Vagina (tissue), 2 donors: ENCODE measurements at regions not wholly inside any gene's neighbourhood (a gene's known extent, or its start where the extent isn't known, plus 50 kb on each side); places are given as distances from the start of the nearest gene placed in this dataset.
"Not testable (repeated sequence)": the region's sequence is repeated elsewhere in the genome, so short reads cannot be mapped to it uniquely, and the experiment has no call there.

Experiments
- DNase-seq, 2 donors: peaks; one replicate each; pipeline ENCODE4 v3.0.0-alpha.2; 2017; ENCODE audit errors: extremely low spot score in 2 of 2
- H3K27ac ChIP-seq: fragments of 200-600 bp; sonication (generic); one replicate; pipeline ENCODE4 v1.5.1; 2019
- H3K27me3 ChIP-seq: fragments of 200-600 bp; sonication (generic); one replicate; pipeline ENCODE4 v1.5.1; 2019
- H3K36me3 ChIP-seq, 2 donors: fragments of 200-600 bp; sonication (generic); one replicate each; pipeline ENCODE4 v1.5.1; 2017 to 2019
- H3K4me1 ChIP-seq: fragments of 200-600 bp; sonication (generic); one replicate; pipeline ENCODE4 v1.5.1; 2019
- H3K4me3 ChIP-seq, 2 donors: fragments of 200-600 bp; sonication (generic); 1 replicate in 1 of 2; 2 replicates in 1 of 2; pipeline ENCODE4 v1.5.1; 2016 to 2019
- H3K9me3 ChIP-seq: fragments of 200-600 bp; sonication (generic); one replicate; pipeline ENCODE4 v1.5.1; 2019
- CTCF ChIP-seq, 3 experiments: fragments of 450-650 bp in 2 of 3; fragments of 200-600 bp in 1 of 3; sonication (generic) in 1 of 3; IDR thresholded peaks; one replicate each; pipeline ENCODE4 v1.5.1; 2017 to 2019; ENCODE audit warnings: antibody characterized with exemption in 3 of 3, mild to moderate bottlenecking in 2 of 3, moderate library complexity in 2 of 3
- POLR2A ChIP-seq, 2 donors: fragments of 450-650 bp; IDR thresholded peaks; one replicate each; pipeline ENCODE4 v1.6.1; 2017; ENCODE audit warnings: antibody characterized with exemption in 2 of 2, mild to moderate bottlenecking in 2 of 2, moderate library complexity in 2 of 2
- POLR2AphosphoS5 ChIP-seq, 2 donors: sonication (generic); formaldehyde crosslinking; IDR thresholded peaks; one replicate each; pipeline ENCODE4 v1.9.0; 2017; ENCODE audit warnings: antibody characterized with exemption in 2 of 2, mild to moderate bottlenecking in 2 of 2, low read depth in 1 of 2; ENCODE audit not compliant: insufficient read depth in 1 of 2
- intact Hi-C: fragments of 100-400 bp; cut with DNase I; formaldehyde crosslinking; loops from one replicate; pipeline ENCODE4 v1.15.1; 2023

DNA sequence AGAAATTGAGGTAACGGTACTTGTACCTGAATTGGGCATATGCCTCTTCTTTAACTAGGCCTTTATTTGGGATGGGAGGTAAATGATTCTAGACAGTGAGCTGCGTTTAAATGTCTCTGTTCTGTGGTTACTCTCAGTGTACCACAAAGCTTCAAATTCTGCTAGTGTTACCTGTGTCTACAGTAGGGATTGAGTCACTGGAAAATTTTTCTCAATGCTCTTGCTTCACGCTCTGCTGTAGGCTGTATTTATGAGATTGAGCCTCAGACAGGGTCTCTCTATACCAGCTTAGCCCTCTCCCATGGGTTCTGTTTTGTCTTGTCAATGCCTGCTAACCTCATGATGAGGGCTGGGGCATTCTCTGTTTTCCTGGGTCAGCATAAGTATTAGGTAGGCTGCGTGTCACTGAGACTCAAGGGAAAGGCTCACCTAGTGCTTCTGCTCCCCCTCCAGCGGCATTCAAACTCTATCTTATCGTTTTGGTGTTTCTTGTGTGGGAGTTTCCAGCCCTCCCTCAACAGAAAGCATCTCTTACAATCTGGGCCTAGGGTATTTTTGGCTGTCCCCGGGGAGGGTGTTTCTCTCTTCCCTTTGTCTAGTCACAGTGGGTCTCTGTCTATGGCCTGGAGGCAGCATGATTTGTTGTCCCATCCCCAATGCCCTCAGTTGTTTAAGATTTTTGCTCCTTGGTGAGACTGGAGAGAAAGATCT lies 285.8 kb downstream of the ADGRD1 start:
- no peaks in the 10 kb centered on the region for H3K27me3 ChIP-seq
- H3K9me3 ChIP-seq: no peaks in the 10 kb centered on the region
- TF ChIP-seq POLR2A (IDR thresholded peaks at IDR 0.05) (no peak), POLR2AphosphoS5 (IDR thresholded peaks at IDR 0.05; ENCODE audit: insufficient read depth in 1 of 2, low read depth in 1 of 2) (no peak), CTCF (IDR thresholded peaks at IDR 0.05) (no peak)
- intact Hi-C loops: no loop called here
- H3K4me1 ChIP-seq: no peaks in the 10 kb centered on the region
- no peak for DNase-seq
- H3K36me3 ChIP-seq: no peaks in the 10 kb centered on the region
- H3K27ac ChIP-seq: no peak overlapping the region
- no peak overlapping the region for H3K4me3 ChIP-seq

DNA sequence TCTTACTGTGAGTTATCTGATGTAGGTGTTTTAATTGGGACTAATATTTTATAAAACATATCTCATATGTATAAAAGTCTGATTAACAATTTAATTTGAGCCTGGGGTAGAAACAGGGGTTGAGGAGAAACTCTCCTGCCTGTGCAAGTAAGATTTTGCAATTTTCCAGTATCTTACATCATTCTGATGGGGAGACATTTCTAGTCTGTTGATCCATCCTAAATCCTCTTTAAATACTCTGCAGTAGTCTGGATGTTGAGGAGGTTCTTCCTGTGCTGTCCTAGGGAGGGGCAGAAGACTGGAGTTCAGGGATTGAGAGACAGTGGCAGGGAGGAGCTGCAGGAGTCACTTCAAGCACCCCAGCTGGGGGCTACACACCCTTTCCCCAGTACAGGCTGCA lies 287.8 kb downstream of the ADGRD1 start:
- DNase-seq: no peak
- no peak for TF ChIP-seq POLR2AphosphoS5 (IDR thresholded peaks at IDR 0.05; ENCODE audit: insufficient read depth in 1 of 2, low read depth in 1 of 2)
- TF ChIP-seq CTCF (IDR thresholded peaks at IDR 0.05): no peak
- no peak for TF ChIP-seq POLR2A (IDR thresholded peaks at IDR 0.05)
- H3K27me3 ChIP-seq: no peaks in the 10 kb centered on the region

GRCh38 chr12:131242741-131243496 lies 289.2 kb downstream of the ADGRD1 start:
- intact Hi-C loops: no loop called here
- TF ChIP-seq CTCF (IDR thresholded peaks at IDR 0.05): no peak
- no peak for TF ChIP-seq POLR2A (IDR thresholded peaks at IDR 0.05)
- no peak for TF ChIP-seq POLR2AphosphoS5 (IDR thresholded peaks at IDR 0.05; ENCODE audit: insufficient read depth in 1 of 2, low read depth in 1 of 2)
- H3K4me1 ChIP-seq: no peaks in the 10 kb centered on the region
- H3K36me3 ChIP-seq: no peaks in the 10 kb centered on the region
- H3K9me3 ChIP-seq: no peaks in the 10 kb centered on the region
- H3K4me3 ChIP-seq: no peak overlapping the region
- no peaks in the 10 kb centered on the region for H3K27me3 ChIP-seq
- no peak overlapping the region for H3K27ac ChIP-seq
- DNase-seq: no peak

More for the DNA sequence above, 287.8 kb downstream of the ADGRD1 start:
- no peak overlapping the region for H3K27ac ChIP-seq
- no peak overlapping the region for H3K4me3 ChIP-seq
- no peaks in the 10 kb centered on the region for H3K9me3 ChIP-seq
- no peaks in the 10 kb centered on the region for H3K36me3 ChIP-seq
- intact Hi-C loops: no loop called here
- H3K4me1 ChIP-seq: no peaks in the 10 kb centered on the region

DNA sequence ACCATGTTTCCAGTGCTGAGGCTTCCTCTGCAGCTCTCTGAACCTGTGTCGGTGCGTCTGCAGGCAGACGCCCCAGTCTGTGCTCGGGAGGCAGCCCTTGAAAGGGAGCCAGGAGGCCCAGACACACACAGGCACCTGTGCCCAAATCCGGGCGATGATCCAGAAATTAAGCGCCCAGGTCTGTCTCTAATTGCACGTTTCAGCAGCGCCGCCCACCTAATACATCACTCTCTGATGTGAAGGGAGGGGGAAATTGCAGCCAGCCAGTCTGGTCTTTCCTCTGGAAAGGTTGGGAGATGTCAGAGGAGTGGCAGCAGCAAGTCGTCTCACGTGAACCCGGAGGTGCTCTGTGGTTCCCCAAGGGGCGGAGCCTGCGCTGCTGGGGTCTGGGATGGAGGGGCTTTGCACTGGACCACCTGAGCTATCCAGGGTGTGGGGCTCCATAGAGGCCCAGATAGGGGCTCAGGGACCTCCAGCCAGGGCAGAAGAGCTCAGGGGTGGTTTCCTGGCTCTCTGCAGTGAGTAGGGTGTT lies 290.5 kb downstream of the ADGRD1 start:
- H3K27ac ChIP-seq, H3K27me3 ChIP-seq, H3K9me3 ChIP-seq, H3K4me1 ChIP-seq, intact Hi-C loops, DNase-seq, H3K36me3 ChIP-seq, H3K4me3 ChIP-seq: not testable (repeated sequence)

GRCh38 chr12:131245161-131245560 lies 291.5 kb downstream of the ADGRD1 start:
- H3K9me3 ChIP-seq, H3K27ac ChIP-seq, H3K36me3 ChIP-seq, intact Hi-C loops, H3K27me3 ChIP-seq, DNase-seq, H3K4me3 ChIP-seq, H3K4me1 ChIP-seq: not testable (repeated sequence)
